Epithelial cell of proximal tubule (primary cell): ENCODE measurements at regions not wholly inside any gene's neighbourhood (a gene's known extent, or its start where the extent isn't known, plus 50 kb on each side); places are given as distances from the start of the nearest gene placed in this dataset.

ENCODE experiments used
- DNase-seq: peaks from one replicate; pipeline ENCODE4 v3.0.0-alpha.2; 2011; ENCODE audit warnings: low read depth
- H3K4me3 ChIP-seq: 2 replicates; pipeline ENCODE4 v1.5.1; 2011; ENCODE audit warnings: low read depth, mild to moderate bottlenecking, low read length
- TF ChIP-seq, protein P1 (sequence below): conservative IDR thresholded peaks from 2 replicates; pipeline ENCODE4 v1.5.1; 2012; ENCODE audit warnings: low read depth, mild to moderate bottlenecking, low read length

DNA sequence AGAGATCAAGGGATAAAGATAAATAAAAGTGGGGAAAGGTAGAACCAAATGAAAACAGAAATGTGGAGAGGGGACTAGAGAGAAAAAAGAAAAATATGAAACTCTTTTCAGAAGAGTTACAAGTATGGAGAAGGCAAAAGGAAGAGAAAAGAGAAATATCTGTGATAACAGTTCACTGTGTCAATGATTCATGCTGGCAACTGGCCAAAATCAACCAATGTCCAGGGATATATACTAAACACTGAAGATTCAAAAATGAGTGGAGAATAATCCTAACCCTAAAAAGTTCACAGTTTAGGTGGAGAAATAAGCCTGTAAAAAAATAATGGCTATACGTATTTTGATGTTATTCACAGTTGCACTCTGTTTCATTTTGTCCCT, 372.3 kb upstream of the KITLG start:
- no peak overlapping the region for H3K4me3 ChIP-seq
- DNase-seq = no peak
- TF ChIP-seq, protein P1, sequence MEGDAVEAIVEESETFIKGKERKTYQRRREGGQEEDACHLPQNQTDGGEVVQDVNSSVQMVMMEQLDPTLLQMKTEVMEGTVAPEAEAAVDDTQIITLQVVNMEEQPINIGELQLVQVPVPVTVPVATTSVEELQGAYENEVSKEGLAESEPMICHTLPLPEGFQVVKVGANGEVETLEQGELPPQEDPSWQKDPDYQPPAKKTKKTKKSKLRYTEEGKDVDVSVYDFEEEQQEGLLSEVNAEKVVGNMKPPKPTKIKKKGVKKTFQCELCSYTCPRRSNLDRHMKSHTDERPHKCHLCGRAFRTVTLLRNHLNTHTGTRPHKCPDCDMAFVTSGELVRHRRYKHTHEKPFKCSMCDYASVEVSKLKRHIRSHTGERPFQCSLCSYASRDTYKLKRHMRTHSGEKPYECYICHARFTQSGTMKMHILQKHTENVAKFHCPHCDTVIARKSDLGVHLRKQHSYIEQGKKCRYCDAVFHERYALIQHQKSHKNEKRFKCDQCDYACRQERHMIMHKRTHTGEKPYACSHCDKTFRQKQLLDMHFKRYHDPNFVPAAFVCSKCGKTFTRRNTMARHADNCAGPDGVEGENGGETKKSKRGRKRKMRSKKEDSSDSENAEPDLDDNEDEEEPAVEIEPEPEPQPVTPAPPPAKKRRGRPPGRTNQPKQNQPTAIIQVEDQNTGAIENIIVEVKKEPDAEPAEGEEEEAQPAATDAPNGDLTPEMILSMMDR = no peak

DNA sequence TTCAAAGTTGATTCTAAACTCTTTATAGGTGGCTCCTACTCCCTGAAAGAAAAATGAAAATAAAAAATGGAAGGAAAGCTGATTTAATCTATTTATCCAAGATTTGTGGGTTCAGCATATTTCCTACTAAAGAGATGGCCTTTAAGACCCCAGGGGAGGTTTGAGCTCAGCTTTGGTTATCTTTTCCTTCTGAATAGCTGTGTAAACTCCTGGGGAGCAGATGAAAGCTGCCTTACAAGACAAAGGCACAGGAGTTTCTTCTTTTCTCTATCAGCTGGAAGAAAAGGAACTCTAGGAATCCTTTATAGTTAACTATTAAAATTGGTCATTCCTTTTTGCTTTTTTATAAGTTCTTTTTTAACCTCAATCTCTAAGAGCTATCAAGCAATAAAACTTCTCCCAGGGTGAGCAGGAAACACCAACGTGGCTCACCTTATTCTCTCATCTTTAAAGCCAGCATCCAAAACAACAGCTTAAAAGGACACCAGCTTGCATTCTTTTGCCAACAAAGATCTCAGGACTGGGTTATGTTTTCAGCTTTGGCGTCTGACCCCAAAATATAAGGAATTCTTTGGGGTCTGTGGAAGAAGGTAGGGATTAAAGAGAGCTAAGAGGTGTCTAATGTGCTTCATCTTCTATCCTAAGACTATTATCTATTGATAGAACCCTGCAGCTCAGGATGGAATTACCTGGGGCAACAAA, 371.7 kb upstream of the KITLG start:
- no peak for DNase-seq
- TF ChIP-seq, protein P1 = no peak
- H3K4me3 ChIP-seq = no peak overlapping the region

DNA sequence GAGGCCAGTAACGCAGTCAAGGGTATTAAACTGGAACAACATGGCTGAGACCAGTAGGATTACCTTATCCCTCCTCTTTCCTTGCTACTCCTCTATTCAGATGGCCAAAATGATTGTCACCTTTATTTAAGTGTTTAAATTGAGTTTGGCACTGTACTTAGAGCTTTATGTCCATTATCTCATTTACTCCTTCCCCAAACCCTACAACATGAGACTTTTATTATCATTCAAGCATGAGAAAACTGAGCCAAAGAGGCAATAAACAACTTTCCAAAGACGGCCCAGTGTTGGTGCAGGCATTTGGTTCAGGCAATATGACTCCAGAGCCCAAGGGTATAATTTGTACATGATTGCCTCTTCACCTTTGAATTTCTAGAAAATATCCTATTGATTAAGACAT, 370.9 kb upstream of the KITLG start:
- TF ChIP-seq, protein P1 = no peak
- no peak for DNase-seq
- no peak overlapping the region for H3K4me3 ChIP-seq

DNA sequence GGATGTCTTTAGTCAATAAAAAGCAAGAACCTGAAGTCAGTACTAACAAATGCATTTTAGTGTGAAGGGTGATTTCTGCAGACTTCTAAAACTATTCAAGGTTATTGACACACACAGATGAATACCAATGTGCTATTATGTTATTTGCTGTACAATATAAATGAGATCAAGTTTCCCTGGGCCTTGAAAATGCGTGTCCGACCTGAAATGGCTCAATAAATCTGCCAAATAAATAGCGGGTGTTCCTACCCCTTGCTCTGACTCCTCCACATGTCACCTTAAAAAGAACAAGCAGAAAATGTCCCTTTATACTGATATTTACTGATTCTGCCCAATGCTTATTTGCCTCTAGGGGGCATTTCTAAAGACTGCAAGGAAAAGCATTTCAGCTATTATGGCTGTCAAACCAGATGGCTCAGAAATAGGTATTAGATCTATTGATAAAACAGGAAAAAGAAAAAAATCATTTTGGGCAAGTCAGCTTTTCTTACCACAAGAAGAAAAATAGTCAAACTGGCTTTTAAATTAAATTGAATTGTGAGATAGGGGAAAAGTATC, 367.3 kb upstream of the KITLG start:
- TF ChIP-seq, protein P1 = peak; percentile 40
- no peak overlapping the region for H3K4me3 ChIP-seq
- DNase-seq = no peak

DNA sequence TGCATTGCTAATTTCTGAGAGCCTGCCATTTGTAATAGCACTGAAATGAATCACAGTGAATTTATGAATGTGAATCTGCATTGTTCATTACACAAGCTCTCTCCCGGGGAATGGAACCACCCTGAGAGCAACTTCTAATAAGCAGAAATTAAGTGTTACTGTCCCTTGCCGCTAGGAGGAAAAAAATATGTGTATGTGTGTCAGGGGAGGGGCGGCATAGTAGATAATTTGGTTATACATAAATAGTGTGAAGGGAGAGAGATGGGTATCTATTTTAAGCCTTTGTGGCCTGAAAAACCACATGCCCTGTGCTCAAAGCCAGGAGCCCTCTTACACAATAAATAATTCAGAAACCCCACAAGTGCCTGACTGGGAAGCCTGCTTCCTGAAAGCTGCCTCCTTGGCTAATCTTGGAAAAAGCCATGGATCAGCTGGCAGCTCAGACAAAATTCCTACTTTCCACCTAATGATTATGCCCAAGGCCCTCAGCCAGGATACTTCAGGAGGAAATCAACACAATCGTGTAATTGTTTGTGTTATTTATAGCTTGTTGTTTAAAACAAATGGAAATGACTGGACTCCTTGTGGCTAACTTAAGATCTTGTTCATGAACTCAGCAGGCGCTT, 366.2 kb upstream of the KITLG start:
- TF ChIP-seq, protein P1 = no peak
- H3K4me3 ChIP-seq = no peak overlapping the region
- peak; percentile 79 for DNase-seq

DNA sequence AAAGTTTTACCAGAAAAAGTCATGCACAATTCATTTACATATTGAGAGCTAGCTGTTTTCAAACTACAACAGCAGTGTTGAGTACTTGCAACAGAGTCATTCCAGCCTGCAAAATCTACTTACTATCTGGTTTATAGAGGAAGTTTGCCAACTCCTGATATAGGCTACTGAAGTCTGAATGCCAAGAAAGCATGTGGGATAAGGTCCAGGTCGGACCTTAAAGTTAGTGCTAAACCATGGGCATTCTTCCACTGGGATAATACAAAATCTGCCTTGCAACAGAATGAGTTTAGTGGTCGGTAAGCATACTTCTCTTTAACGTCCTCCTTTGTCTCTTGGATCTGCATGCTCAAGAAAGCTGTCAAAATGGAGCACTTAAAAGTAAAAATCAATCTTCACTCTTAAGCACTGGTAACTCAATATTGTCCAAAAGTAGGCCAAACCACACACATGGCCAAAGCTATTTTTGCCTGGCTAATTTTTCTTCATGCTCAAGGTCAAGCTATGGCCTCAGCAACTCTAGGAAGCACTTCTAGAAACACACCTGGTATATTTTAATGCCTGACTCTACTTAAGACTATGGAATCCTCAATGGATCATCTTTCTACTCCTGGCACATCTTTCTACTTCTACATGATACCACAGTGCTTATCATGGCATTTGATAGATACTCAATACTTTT, 364.9 kb upstream of the KITLG start:
- TF ChIP-seq, protein P1 = no peak
- no peak overlapping the region for H3K4me3 ChIP-seq
- no peak for DNase-seq
